ENCODE measurements at regions not wholly inside any gene's neighbourhood (a gene's known extent, or its start where the extent isn't known, plus 50 kb on each side); places are given as distances from the start of the nearest gene placed in this dataset.
"Not testable (repeated sequence)": the region's sequence is repeated elsewhere in the genome, so short reads cannot be mapped to it uniquely, and the experiment has no call there.

DNA sequence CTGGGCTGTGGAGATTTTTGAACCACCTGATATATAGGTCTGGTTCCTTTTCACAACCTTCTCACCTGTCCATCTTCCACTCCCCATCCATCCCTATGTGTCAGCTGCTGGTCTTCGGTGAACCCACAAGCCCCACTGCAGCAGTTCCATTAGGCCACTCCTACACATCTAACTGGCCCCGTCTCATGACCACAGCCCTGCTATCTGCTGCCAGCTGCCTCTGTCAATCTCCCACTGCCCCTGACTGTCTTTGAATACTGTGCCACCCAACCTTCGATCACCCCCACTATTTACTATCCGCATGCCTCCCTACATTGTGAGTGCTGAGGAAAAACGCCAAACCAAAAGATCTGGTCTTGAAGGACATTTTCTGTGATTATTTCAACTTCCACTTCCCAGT lies 795.4 kb downstream of the IGSF11 start:
- no peak for DNase-seq

GRCh38 chr3:118244761-118245160 lies 789.9 kb downstream of the IGSF11 start:
- DNase-seq, result no peak

GRCh38 chr3:118245312-118245711 lies 789.3 kb downstream of the IGSF11 start:
- no peak for DNase-seq

DNA sequence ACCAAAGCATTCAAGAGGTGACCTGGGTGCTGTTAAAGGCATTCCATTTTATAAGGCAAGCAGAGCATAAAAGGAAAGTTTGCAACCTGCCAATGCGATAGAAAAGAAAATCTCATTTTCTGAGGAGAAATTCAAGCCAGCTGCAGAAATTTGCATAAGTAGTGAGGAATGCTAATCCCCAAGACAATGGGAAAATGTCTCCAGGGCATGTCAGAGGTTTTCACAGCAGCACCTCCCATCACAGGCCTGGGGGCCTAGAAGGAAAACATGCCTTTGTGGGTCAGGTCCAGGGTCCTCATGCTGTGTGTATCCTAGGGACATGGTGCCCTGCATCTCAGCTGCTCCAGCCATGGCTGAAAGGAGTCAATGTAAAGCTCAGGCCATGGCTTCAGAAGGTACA lies 775.8 kb downstream of the IGSF11 start:
- not testable (repeated sequence) for DNase-seq

GRCh38 chr3:118262800-118263402 lies 771.7 kb downstream of the IGSF11 start:
- no peak for DNase-seq

GRCh38 chr3:118267588-118267987 lies 767.1 kb downstream of the IGSF11 start:
- DNase-seq, result no peak

DNA sequence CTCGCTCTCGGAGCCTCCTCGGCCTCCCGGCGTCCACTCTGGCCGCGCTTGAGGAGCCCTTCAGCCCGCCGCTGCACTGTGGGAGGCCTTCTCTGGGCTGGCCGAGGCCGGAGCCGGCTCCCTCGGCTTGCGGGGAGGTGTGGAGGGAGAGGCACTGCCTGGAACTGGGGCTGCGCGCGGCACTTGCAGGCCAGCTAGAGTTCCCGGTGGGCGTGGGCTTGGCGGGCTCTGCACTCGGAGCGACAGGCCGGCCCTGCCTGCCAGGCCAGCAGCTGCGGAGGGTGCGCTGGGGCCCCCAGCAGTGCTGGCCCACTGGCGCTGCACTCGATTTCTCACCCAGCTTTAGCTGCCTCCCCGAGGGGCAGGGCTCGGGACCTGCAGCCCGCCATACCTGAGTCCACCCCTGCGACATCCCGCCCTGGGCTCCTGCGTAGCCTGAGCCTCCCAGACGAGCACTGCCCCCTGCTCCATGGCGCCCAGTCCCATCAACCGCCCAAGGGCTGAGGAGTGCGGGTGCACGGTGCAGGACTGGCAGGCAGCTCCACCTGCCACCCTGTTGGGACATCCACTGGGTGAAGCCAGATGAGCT lies 765.0 kb downstream of the IGSF11 start:
- no peak for DNase-seq

GRCh38 chr3:118272991-118273390 lies 761.7 kb downstream of the IGSF11 start:
- DNase-seq, result no peak

- no peak for DNase-seq
These were observed 756.8 kb downstream of the IGSF11 start for GRCh38 chr3:118277814-118278213.

GRCh38 chr3:118292841-118293240 lies 741.8 kb downstream of the IGSF11 start:
- no peak for DNase-seq

DNA sequence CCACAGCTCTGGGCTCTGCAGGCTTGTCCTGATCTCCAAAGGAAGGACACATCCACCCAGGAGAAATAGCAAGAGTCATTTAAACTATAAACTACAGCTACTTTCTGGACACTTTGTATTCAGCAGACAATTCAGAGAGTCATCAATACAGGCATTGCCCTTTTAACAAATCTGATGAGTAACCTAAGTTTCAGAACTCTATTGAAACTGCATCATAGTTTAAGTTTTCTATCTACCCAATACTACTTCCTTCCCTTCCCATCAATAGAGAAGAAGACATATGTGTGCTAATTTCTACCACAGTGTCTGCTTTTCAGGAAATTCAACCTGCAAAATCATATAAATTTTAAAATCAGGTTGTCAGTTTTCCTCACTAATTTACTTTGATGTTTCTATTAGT lies 736.5 kb downstream of the IGSF11 start:
- no peak for DNase-seq

- no peak for DNase-seq
These were observed 730.1 kb downstream of the IGSF11 start for GRCh38 chr3:118304557-118304956.

GRCh38 chr3:118332699-118333098 lies 701.9 kb downstream of the IGSF11 start:
- DNase-seq, result no peak

DNA sequence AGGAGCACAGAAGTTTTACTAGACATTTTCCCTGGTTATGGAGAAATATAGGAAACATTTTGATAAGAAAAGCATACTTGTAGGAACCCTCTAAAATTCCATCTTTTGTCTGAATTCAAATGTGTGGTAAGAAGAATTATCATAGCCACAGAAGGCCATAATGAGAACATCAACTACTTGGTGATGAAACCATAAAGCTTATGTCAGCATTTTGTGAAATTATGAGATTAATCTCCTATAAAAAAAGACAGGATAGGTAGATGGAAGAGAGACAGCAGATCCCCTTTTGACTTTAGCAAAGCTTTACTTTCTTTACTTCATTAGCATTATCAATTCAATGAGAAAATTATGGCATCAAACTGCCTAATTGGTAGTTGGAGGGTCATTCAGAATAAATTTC lies 697.0 kb downstream of the IGSF11 start:
- no peak for DNase-seq

- DNase-seq, result no peak
These were observed 687.1 kb downstream of the IGSF11 start for GRCh38 chr3:118347396-118348168.

DNA sequence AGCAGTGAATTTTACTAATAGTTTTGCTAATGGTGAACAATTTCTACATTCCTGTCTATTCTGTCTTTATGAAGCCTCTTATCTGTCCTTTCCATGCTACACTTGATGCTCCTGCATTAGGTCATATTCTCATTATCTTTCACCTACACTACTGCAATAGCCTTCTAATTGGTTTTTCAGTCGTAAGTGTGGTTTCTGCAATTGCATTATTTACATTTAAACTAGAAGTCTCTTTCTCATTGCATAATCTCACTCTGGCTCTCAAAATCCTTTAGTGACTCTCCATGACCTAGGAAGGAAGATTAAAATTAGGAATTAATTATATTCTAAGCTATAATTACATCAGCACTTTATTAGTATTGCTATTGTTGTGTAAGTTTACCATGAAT lies 686.5 kb downstream of the IGSF11 start:
- DNase-seq, result no peak

- DNase-seq, result no peak
These were observed 680.1 kb downstream of the IGSF11 start for GRCh38 chr3:118354556-118354955.

DNA sequence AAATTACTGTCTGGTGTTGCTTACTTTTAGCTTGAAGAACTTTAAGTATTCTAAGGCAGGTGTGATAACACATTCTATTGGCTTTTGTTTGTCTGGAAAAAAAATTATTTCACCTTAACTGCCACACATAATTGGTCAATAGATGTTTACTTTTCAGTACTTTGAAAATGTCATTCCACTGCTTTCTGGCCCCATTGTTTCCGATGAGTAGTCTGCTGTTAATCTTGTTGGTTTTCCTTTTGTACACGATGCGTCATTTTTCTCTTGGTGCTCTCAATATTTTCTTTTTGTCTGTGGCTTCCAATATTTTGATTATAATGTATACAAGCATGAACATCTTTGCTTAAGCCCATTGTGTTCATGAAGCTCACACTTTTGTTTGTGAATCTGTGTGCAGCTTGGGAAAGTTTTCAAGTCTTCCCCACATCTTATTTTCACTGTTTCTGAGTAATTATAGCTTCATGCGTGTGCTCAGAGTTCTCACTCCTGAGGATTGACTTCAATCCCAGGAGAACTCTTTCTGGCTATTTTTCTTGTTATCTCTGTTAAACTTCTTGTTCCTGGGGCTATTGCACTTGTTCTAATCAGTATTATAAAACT lies 664.7 kb downstream of the IGSF11 start:
- DNase-seq, result no peak

- DNase-seq, result no peak
These were observed 654.1 kb downstream of the IGSF11 start for GRCh38 chr3:118380576-118380975.

DNA sequence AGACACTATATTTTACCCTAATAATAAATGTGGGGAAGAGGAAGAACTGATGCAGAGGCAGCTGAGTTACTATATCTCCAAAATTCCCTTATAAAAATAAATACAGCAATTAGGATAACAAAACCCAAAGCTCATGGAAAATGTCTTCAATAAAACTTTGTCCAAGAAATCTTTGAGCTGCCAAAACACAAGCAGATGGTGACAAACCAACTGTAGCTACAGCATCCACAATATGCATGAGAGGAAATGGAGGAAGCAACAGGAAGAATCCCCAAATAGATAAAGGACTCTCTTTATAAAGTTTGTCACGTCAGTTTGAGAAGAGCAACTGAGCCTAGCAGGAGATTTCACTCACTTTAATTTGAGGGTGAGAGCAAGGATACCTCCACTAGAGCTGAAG lies 638.2 kb downstream of the IGSF11 start:
- no peak for DNase-seq

DNA sequence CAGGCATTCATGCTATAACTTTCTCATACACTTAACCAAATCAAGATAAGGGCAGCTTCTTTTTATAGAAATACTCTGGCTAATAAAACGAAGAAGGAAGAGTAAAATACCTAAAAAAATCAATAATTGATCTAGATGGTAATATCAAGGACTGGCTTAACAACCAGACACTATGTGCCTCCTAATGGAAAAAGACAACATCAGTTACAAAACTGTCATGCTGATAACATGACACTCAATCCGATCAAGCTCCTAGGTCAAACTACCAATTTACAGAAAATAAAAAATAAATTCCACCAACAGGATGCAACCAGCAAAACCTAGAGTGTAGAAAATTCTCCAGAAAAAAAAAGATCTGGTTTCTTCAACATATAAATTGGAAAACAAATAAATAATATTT lies 634.6 kb downstream of the IGSF11 start:
- no peak for DNase-seq

DNA sequence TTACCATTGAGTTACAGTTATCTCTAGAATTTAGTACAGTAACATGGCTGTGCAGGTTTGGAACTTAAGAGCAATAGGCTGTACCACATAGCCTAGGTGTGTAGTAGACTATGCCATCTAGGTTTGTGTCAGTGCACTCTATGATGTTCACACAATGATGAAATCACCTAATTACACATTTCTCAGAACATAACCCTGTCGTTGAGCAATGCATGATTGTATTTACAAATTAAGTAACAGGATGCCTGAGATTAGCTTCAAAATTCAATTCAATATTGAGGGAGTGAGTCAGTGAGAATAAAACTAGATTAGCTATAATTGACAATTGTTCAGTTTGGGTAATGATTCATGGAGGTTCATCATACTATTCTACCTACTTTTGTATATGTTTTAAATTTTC lies 633.8 kb downstream of the IGSF11 start:
- no peak for DNase-seq

DNA sequence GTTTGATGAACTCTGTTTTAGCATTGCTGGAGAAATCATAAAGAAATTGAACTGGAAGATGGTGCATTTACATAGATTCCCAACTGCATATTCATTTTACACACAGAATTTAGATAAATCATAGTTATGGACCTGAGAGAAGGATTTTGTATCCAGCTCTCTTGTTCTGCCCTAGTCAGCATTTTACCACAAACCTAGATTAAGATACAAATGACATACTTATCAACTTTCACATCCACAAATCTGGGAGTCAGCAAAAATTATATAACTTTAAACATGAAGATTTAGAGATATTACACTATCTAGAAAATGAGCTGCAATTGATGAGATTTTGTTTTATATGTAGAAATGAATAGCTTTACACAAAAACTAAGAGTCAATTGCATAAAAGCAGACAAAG lies 632.8 kb downstream of the IGSF11 start:
- no peak for DNase-seq

DNA sequence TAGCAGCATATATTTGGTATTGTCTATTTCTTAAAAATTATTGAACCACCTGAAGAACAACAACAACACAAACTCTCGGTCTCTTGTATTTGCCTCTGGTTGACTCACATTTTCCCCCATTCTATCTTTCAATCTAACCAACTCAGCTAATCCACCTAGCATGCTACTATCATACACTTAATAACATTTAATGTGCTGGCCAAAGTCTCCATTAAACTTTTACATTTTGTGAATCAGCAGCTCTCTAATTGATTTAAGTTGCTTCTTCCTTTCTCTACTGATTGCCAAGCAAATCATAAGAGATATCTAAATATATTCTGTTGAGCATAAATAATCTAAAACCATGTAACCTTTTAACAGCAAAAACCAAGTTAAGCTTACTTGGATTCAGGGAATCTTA lies 631.7 kb downstream of the IGSF11 start:
- DNase-seq, result no peak

Data from 8988T (cell line).